ENCODE measurements at regions not wholly inside any gene's neighbourhood (a gene's known extent, or its start where the extent isn't known, plus 50 kb on each side); places are given as distances from the start of the nearest gene placed in this dataset.
"Not testable (repeated sequence)": the region's sequence is repeated elsewhere in the genome, so short reads cannot be mapped to it uniquely, and the experiment has no call there.

DNA sequence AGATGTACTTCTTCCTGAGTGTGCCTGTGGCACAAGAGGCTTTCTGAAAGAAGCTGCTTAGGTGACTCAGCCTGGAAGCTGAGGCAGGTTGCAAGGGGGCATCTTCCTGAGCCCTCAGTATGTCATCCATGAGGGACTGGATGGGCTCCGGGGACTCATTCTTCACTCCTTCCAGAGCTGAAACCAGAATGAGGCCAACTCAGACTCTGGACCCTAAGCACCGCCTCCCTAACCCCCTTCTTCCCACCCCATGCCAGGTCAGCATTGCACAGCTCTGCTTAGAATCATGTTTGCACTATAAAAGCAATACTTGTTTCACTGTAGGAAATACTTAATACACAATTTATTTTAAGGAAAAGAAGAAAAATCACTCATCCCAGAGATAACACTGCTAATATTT, 138.3 kb downstream of the KLRB1 start:
- not testable (repeated sequence) for BruUV-seq (replicated peaks)
- peak; percentile 93 for ATAC-seq
- in situ Hi-C loops (cut with HindIII; ENCODE audit: extremely low pct_ligation_motif_present, low pct_unique_long_range_greater_than_20kb): loop anchor here (25.0 kb wide), 1 partner anchor 132 kb away; no protein-coding TSS in a partner anchor

DNA sequence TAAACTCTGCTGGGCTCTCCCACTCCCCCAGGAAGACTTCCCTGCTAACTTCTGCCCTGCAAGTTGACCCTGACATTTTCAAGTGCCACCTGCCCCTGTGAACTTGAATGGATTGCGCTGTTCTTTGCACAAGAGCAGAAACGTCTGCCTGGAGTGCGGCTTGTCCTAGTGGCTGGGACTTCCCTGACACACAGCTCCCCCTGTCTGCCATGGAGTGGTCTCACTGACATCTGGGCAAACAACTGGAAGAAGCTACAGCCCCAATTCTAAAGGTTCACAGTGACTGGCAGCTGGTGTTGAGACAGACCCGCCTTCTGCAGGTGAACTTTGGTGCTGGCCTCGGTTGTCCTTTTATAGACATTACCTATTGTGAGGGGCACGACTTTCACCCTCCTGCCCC, 138.7 kb downstream of the KLRB1 start:
- DNase-seq (ENCODE audit: low spot score): peak; percentile 76
- intact Hi-C loops (cut with micrococcal nuclease; ENCODE audit: unreplicated experiment) (loop anchor here (1.0 to 2.0 kb wide), 2 partner anchors 91 to 138 kb away; no protein-coding TSS in a partner anchor), in situ Hi-C loops (cut with HindIII; ENCODE audit: extremely low pct_ligation_motif_present, low pct_unique_long_range_greater_than_20kb) (loop anchor here (25.0 kb wide), 1 partner anchor 132 kb away; no protein-coding TSS in a partner anchor)
- TF ChIP-seq CEBPB (IDR thresholded peaks at IDR 0.05; ENCODE audit: borderline replicate concordance, low read depth, low read length) (peak; percentile 34; the same call in 1 of the 2 replicates), ZBTB42 (CRISPR knock-in tag; IDR thresholded peaks at IDR 0.05) (peak; percentile 98), BHLHE40 (IDR thresholded peaks at IDR 0.05; ENCODE audit: low read length) (peak; percentile 12; the same call in 1 of the 2 replicates), CEBPG (CRISPR knock-in tag; IDR thresholded peaks at IDR 0.05) (peak; percentile 33), REPIN1 (CRISPR knock-in tag; IDR thresholded peaks at IDR 0.05; ENCODE audit: borderline replicate concordance, low read depth) (peak; percentile 57; the same call in 1 of the 2 replicates), SMC3 (IDR thresholded peaks at IDR 0.05; ENCODE audit: low read length) (peak; percentile 73; the same call in 1 of the 2 replicates), RAD21 (CRISPR knock-in tag; IDR thresholded peaks at IDR 0.05) (peak; percentile 63; the same call in 1 of the 2 replicates), STAG1 (CRISPR knock-in tag; IDR thresholded peaks at IDR 0.05) (peak; percentile 84), SKI (IDR thresholded peaks at IDR 0.05; ENCODE audit: partially characterized antibody) (peak; percentile 35), ZNF331 (CRISPR knock-in tag; IDR thresholded peaks at IDR 0.05) (peak; percentile 31; the same call in 1 of the 2 replicates)
- TF ChIP-seq, protein P1, sequence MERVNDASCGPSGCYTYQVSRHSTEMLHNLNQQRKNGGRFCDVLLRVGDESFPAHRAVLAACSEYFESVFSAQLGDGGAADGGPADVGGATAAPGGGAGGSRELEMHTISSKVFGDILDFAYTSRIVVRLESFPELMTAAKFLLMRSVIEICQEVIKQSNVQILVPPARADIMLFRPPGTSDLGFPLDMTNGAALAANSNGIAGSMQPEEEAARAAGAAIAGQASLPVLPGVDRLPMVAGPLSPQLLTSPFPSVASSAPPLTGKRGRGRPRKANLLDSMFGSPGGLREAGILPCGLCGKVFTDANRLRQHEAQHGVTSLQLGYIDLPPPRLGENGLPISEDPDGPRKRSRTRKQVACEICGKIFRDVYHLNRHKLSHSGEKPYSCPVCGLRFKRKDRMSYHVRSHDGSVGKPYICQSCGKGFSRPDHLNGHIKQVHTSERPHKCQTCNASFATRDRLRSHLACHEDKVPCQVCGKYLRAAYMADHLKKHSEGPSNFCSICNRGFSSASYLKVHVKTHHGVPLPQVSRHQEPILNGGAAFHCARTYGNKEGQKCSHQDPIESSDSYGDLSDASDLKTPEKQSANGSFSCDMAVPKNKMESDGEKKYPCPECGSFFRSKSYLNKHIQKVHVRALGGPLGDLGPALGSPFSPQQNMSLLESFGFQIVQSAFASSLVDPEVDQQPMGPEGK (CRISPR knock-in tag; IDR thresholded peaks at IDR 0.05): peak; percentile 30; the same call in 1 of the 2 replicates
- TF ChIP-seq, protein P2, sequence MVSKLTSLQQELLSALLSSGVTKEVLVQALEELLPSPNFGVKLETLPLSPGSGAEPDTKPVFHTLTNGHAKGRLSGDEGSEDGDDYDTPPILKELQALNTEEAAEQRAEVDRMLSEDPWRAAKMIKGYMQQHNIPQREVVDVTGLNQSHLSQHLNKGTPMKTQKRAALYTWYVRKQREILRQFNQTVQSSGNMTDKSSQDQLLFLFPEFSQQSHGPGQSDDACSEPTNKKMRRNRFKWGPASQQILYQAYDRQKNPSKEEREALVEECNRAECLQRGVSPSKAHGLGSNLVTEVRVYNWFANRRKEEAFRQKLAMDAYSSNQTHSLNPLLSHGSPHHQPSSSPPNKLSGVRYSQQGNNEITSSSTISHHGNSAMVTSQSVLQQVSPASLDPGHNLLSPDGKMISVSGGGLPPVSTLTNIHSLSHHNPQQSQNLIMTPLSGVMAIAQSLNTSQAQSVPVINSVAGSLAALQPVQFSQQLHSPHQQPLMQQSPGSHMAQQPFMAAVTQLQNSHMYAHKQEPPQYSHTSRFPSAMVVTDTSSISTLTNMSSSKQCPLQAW (CRISPR knock-in tag; IDR thresholded peaks at IDR 0.05): peak; percentile 25; the same call in 1 of the 2 replicates
- TF ChIP-seq, protein P3, sequence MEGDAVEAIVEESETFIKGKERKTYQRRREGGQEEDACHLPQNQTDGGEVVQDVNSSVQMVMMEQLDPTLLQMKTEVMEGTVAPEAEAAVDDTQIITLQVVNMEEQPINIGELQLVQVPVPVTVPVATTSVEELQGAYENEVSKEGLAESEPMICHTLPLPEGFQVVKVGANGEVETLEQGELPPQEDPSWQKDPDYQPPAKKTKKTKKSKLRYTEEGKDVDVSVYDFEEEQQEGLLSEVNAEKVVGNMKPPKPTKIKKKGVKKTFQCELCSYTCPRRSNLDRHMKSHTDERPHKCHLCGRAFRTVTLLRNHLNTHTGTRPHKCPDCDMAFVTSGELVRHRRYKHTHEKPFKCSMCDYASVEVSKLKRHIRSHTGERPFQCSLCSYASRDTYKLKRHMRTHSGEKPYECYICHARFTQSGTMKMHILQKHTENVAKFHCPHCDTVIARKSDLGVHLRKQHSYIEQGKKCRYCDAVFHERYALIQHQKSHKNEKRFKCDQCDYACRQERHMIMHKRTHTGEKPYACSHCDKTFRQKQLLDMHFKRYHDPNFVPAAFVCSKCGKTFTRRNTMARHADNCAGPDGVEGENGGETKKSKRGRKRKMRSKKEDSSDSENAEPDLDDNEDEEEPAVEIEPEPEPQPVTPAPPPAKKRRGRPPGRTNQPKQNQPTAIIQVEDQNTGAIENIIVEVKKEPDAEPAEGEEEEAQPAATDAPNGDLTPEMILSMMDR (CRISPR knock-in tag; IDR thresholded peaks at IDR 0.05): peak; percentile 92

More for the DNA sequence above, 138.3 kb downstream of the KLRB1 start:
- not testable (repeated sequence) for H2AFZ ChIP-seq (ENCODE audit: low read length); H3K27ac ChIP-seq (ENCODE audit: extremely low read length, insufficient read depth, low read length); H3K9ac ChIP-seq (ENCODE audit: insufficient read depth, low read depth, low read length); H3K36me3 ChIP-seq (replicated peaks in 1 of 2; ENCODE audit: control insufficient read depth in 1 of 2, insufficient read depth in 2 of 2, low read length in 2 of 2); H3K4me2 ChIP-seq (ENCODE audit: low read depth, low read length); H4K20me1 ChIP-seq (ENCODE audit: insufficient read depth, low read length); FAIRE-seq; H3K79me2 ChIP-seq (ENCODE audit: insufficient read depth, low read length); H3K4me3 ChIP-seq (replicated peaks in 1 of 3; ENCODE audit: insufficient read depth in 1 of 3, low read depth in 2 of 3, low read length in 3 of 3); H3K9me3 ChIP-seq (ENCODE audit: low read length); DNase-seq (ENCODE audit: low spot score); H3K27me3 ChIP-seq (ENCODE audit: control insufficient read depth in 1 of 2, insufficient read depth in 2 of 2, low read length in 2 of 2)
- CTCF ChIA-PET (ENCODE audit: low intra/inter-chr PET ratio, low total read pairs): interaction anchor here (1.1 to 1.5 kb wide), 2 partner anchors 91 to 138 kb away, joined by 4 to 12 read pairs; no protein-coding TSS in a partner anchor
- peaks cover 14% of the 10 kb centered on the region for H3K4me1 ChIP-seq (ENCODE audit: insufficient read depth, low read length)
- POLR2A ChIA-PET: interaction anchor here (0.8 to 2.0 kb wide), 4 partner anchors 20 to 405 kb away, joined by 3 to 7 read pairs (median 4); no protein-coding TSS in a partner anchor
- 6% methylated on average over 2 of the region's 2 CpGs for WGBS (ENCODE audit: low lambda C conversion rate)
- intact Hi-C loops (cut with micrococcal nuclease; ENCODE audit: unreplicated experiment): loop anchor here (1.0 to 2.0 kb wide), 2 partner anchors 91 to 139 kb away; no protein-coding TSS in a partner anchor

More for the DNA sequence above, 138.7 kb downstream of the KLRB1 start:
- not testable (repeated sequence) for BruUV-seq (replicated peaks); H3K79me2 ChIP-seq (ENCODE audit: insufficient read depth, low read length); H3K27ac ChIP-seq (ENCODE audit: extremely low read length, insufficient read depth, low read length); H3K9ac ChIP-seq (ENCODE audit: insufficient read depth, low read depth, low read length); H2AFZ ChIP-seq (ENCODE audit: low read length); H3K9me3 ChIP-seq (ENCODE audit: low read length); H3K4me3 ChIP-seq (replicated peaks in 1 of 3; ENCODE audit: insufficient read depth in 1 of 3, low read depth in 2 of 3, low read length in 3 of 3); H3K27me3 ChIP-seq (ENCODE audit: control insufficient read depth in 1 of 2, insufficient read depth in 2 of 2, low read length in 2 of 2); H4K20me1 ChIP-seq (ENCODE audit: insufficient read depth, low read length); H3K36me3 ChIP-seq (replicated peaks in 1 of 2; ENCODE audit: control insufficient read depth in 1 of 2, insufficient read depth in 2 of 2, low read length in 2 of 2)
- POLR2A ChIA-PET: interaction anchor here (0.8 to 2.0 kb wide), 4 partner anchors 19 to 405 kb away, joined by 3 to 7 read pairs (median 4); no protein-coding TSS in a partner anchor
- WGBS (ENCODE audit: low lambda C conversion rate): 7% methylated on average over 6 of the region's 6 CpGs
- peak overlapping the region; percentile 47; the same call in 1 of the 2 replicates for H3K4me2 ChIP-seq (ENCODE audit: low read depth, low read length)
- peak; percentile 90 for ATAC-seq
- peak; percentile 97 for FAIRE-seq
- peaks cover 14% of the 10 kb centered on the region for H3K4me1 ChIP-seq (ENCODE audit: insufficient read depth, low read length)
- CTCF ChIA-PET (ENCODE audit: low intra/inter-chr PET ratio, low total read pairs): interaction anchor here (1.1 to 1.5 kb wide), 2 partner anchors 90 to 138 kb away, joined by 4 to 12 read pairs; no protein-coding TSS in a partner anchor
